A549 (cell line): ENCODE measurements at regions not wholly inside any gene's neighbourhood (a gene's known extent, or its start where the extent isn't known, plus 50 kb on each side); places are given as distances from the start of the nearest gene placed in this dataset.

Experiments
- ATAC-seq, 2 experiments: fragments of 200-7000 bp in 1 of 2; fragments of >200 bp in 1 of 2; cut with Nextera tagmentation in 1 of 2; cut with Tn5 transposase in 1 of 2; 3 replicates each; pipeline versions ENCODE4 v1.8.0 to v1.9.1; 2018 to 2020; ENCODE audit warnings: mild to moderate bottlenecking in 1 of 2, moderate library complexity in 1 of 2
- CTCF ChIA-PET: fragments of 300-600 bp; sonication (Branson Sonifier 250); formaldehyde crosslinking; extraction: SDS; loops from one replicate; lab custom pipeline; 2021; ENCODE audit warnings: antibody characterized with exemption, inconsistent platforms; lab: Yijun Ruan, JAX
- POLR2A ChIA-PET: fragments of 350-600 bp; formaldehyde crosslinking; extraction: SDS; loops from one replicate; lab custom pipeline; 2021; ENCODE audit warnings: antibody characterized with exemption, inconsistent platforms; lab: Yijun Ruan, JAX
- DNase-seq, 2 experiments: peaks; one replicate each; pipeline versions ENCODE4 v3.0.0 to v3.0.0-alpha.2; 2011 to 2016; ENCODE audit warnings: low read depth in 1 of 2, low spot score in 1 of 2
- FAIRE-seq: peaks from 2 replicates; lab custom pipeline; 2011; peaks lifted over from hg19 to GRCh38; lab: Jason Lieb, UNC
- H3K27ac ChIP-seq, 2 experiments: fragments of >200 bp; sonication (Bioruptor Twin); formaldehyde crosslinking; 3 replicates each; pipeline ENCODE4 v1.5.1; 2016 to 2017
- H3K4me1 ChIP-seq: fragments of >200 bp; sonication (Bioruptor Twin); formaldehyde crosslinking; 3 replicates; pipeline ENCODE4 v1.6.1; 2016
- H3K4me2 ChIP-seq: fragments of >200 bp; sonication (Bioruptor Twin); formaldehyde crosslinking; 3 replicates; pipeline ENCODE4 v1.6.1; 2016
- H3K4me3 ChIP-seq: fragments of >200 bp; sonication (Bioruptor Twin); formaldehyde crosslinking; 3 replicates; pipeline ENCODE4 v1.5.1; 2016
- H3K9me3 ChIP-seq: fragments of >200 bp; sonication (Bioruptor Twin); formaldehyde crosslinking; 3 replicates; pipeline ENCODE4 v1.6.1; 2016
- CBX2 ChIP-seq: fragments of 200-600 bp; sonication (generic); IDR thresholded peaks from 2 replicates; pipeline ENCODE4 v1.6.1; 2016; ENCODE audit warnings: low read depth, mild to moderate bottlenecking, borderline replicate concordance
- CHD2 ChIP-seq: fragments of 150-350 bp; IDR thresholded peaks from 2 replicates; pipeline ENCODE4 v1.6.1; 2014; ENCODE audit warnings: low read length; ENCODE audit not compliant: partially characterized antibody
- ELK1 ChIP-seq: fragments of 150-350 bp; IDR thresholded peaks from 2 replicates; pipeline ENCODE4 v1.6.1; 2014; ENCODE audit warnings: low read depth, mild to moderate bottlenecking, low read length
- EP300 ChIP-seq, 2 experiments: fragments of >200 bp; sonication (Bioruptor Twin); formaldehyde crosslinking; IDR thresholded peaks; 2 replicates in 1 of 2; 3 replicates in 1 of 2; pipeline ENCODE4 v1.6.1; 2016 to 2017
- FOSB ChIP-seq: fragments of 250-450 bp; sonication (Bioruptor Pico); IDR thresholded peaks from 2 replicates; pipeline ENCODE4 v1.5.0; 2020; ENCODE audit warnings: mild to moderate bottlenecking, moderate library complexity
- FOSL2 ChIP-seq, 2 experiments: fragments of 450-650 bp in 1 of 2; fragments of >200 bp in 1 of 2; sonication (Bioruptor Twin) in 1 of 2; formaldehyde crosslinking; IDR thresholded peaks; 2 replicates each; pipeline versions ENCODE4 v1.5.0 to v1.6.1; 2016 to 2020; ENCODE audit warnings: mild to moderate bottlenecking in 1 of 2, moderate library complexity in 1 of 2
- HMGXB4 ChIP-seq: fragments of 250-450 bp; sonication (Bioruptor Pico); IDR thresholded peaks from 2 replicates; pipeline ENCODE4 v1.5.0; 2021; ENCODE audit warnings: mild to moderate bottlenecking, moderate library complexity, borderline replicate concordance
- JUN ChIP-seq, 2 experiments: fragments of >200 bp; sonication (Bioruptor Twin); formaldehyde crosslinking; IDR thresholded peaks; 2 replicates in 1 of 2; 3 replicates in 1 of 2; pipeline ENCODE4 v1.6.1; 2016 to 2017
- MAX ChIP-seq: IDR thresholded peaks from 2 replicates; pipeline ENCODE4 v1.6.1; 2012
- MAZ ChIP-seq: fragments of 150-350 bp; IDR thresholded peaks from 2 replicates; pipeline ENCODE4 v1.6.1; 2014; ENCODE audit warnings: antibody characterized with exemption, low read depth, low read length, borderline replicate concordance
- NR3C1 ChIP-seq: fragments of >200 bp; sonication (Bioruptor Twin); formaldehyde crosslinking; IDR thresholded peaks from 3 replicates; pipeline ENCODE4 v1.6.1; 2017
- RAD21 ChIP-seq, 2 experiments: fragments of >200 bp in 1 of 2; sonication (Bioruptor Twin) in 1 of 2; formaldehyde crosslinking in 1 of 2; IDR thresholded peaks in 1 of 2; conservative IDR thresholded peaks in 1 of 2; 2 replicates in 1 of 2; 3 replicates in 1 of 2; pipeline ENCODE4 v1.6.1; 2012 to 2018; ENCODE audit warnings: inconsistent platforms in 1 of 2
- RARB ChIP-seq: fragments of 250-450 bp; sonication (Bioruptor Pico); IDR thresholded peaks from 2 replicates; pipeline ENCODE4 v1.8.0; 2021; ENCODE audit warnings: mild to moderate bottlenecking, moderate library complexity
- RCOR1 ChIP-seq: fragments of 150-350 bp; IDR thresholded peaks from 2 replicates; pipeline ENCODE4 v1.6.1; 2014; ENCODE audit warnings: antibody characterized with exemption, low read length, low read depth
- REST ChIP-seq: fragments of 200-600 bp; sonication (generic); IDR thresholded peaks from 2 replicates; pipeline ENCODE4 v1.6.1; 2016; ENCODE audit warnings: antibody characterized with exemption, mild to moderate bottlenecking, moderate library complexity
- RFX5 ChIP-seq: fragments of 450-650 bp; IDR thresholded peaks from 2 replicates; pipeline ENCODE4 v1.7.1; 2014; ENCODE audit warnings: antibody characterized with exemption, mild to moderate bottlenecking, moderate library complexity
- SMC3 ChIP-seq: fragments of >200 bp; sonication (Bioruptor Twin); formaldehyde crosslinking; IDR thresholded peaks from 3 replicates; pipeline ENCODE4 v1.6.1; 2018; ENCODE audit warnings: inconsistent platforms
- TFCP2L1 ChIP-seq: fragments of 250-450 bp; sonication (Bioruptor Pico); IDR thresholded peaks from 2 replicates; pipeline ENCODE4 v1.5.0; 2021; ENCODE audit warnings: mild to moderate bottlenecking
- TP53 ChIP-seq: fragments of 250-450 bp; sonication (Bioruptor Pico); IDR thresholded peaks from 2 replicates; pipeline ENCODE4 v1.5.0; 2021; ENCODE audit warnings: mild to moderate bottlenecking, moderate library complexity
- ZFP36 ChIP-seq: fragments of 450-650 bp; IDR thresholded peaks from 2 replicates; pipeline ENCODE4 v1.6.1; 2014; ENCODE audit warnings: borderline replicate concordance; ENCODE audit not compliant: partially characterized antibody
- ZNF302 ChIP-seq: fragments of 250-450 bp; sonication (Bioruptor Pico); IDR thresholded peaks from 2 replicates; pipeline ENCODE4 v1.9.0; 2021; ENCODE audit warnings: inconsistent platforms, mild to moderate bottlenecking, moderate library complexity
- WGBS: methylation state at CpG from one replicate; pipeline ENCODE4 v1.1.6; 2017; ENCODE audit errors: missing lambda C conversion rate; 5-methylcytosine and 5-hydroxymethylcytosine counted together

GRCh38 chr13:74300162-74300561 lies 166.0 kb upstream of the KLF12 start:
- no peaks in the 10 kb centered on the region for H3K9me3 ChIP-seq
- POLR2A ChIA-PET = no interaction called here
- no peak overlapping the region for H3K4me3 ChIP-seq
- ATAC-seq = no peak
- TF ChIP-seq RFX5 = no peak
- TF ChIP-seq, all 56 proteins: peak for 0
- DNase-seq = no peak
- no peak for FAIRE-seq
- Histone ChIP-seq H3K4me1 (no peaks in the 10 kb centered on the region), H3K4me2 (no peak overlapping the region), H3K27ac (no peak overlapping the region)
- CTCF ChIA-PET = interaction anchor here (0.6 kb wide), 1 partner anchor 1501 kb away, joined by 3 read pairs; no protein-coding TSS in a partner anchor

GRCh38 chr13:74299721-74300120 lies 165.5 kb upstream of the KLF12 start:
- TF ChIP-seq FOSL2 (IDR thresholded peaks at IDR 0.05) (no peak), FOSL2 (CRISPR knock-in tag; IDR thresholded peaks at IDR 0.05) (no peak), REST (no peak), RARB (CRISPR knock-in tag) (no peak), CBX2 (no peak), RCOR1 (no peak), FOSB (CRISPR knock-in tag) (no peak)
- POLR2A ChIA-PET = no interaction called here
- no peak for ATAC-seq
- no peaks in the 10 kb centered on the region for H3K9me3 ChIP-seq
- no peaks in the 10 kb centered on the region for H3K4me1 ChIP-seq
- CTCF ChIA-PET = interaction anchor here (0.6 kb wide), 1 partner anchor 1502 kb away, joined by 3 read pairs; no protein-coding TSS in a partner anchor
- 82% methylated on average over 2 of the region's 2 CpGs for WGBS
- no peak for DNase-seq
- no peak overlapping the region for H3K4me2 ChIP-seq
- no peak for FAIRE-seq
- H3K4me3 ChIP-seq = no peak overlapping the region
- H3K27ac ChIP-seq = no peak overlapping the region

GRCh38 chr13:74298923-74299322 lies 164.7 kb upstream of the KLF12 start:
- Histone ChIP-seq H3K4me3 (no peak overlapping the region), H3K4me1 (no peaks in the 10 kb centered on the region), H3K9me3 (no peaks in the 10 kb centered on the region), H3K4me2 (no peak overlapping the region), H3K27ac (no peak overlapping the region)
- POLR2A ChIA-PET = no interaction called here
- TF ChIP-seq HMGXB4 (CRISPR knock-in tag) = no peak
- TF ChIP-seq ZFP36 = no peak
- no peak for TF ChIP-seq MAX
- TF ChIP-seq ELK1 = no peak
- TF ChIP-seq RAD21 (conservative IDR thresholded peaks at IDR 0.05 in 1 of 2, IDR thresholded peaks at IDR 0.05 in 1 of 2) = no peak
- TF ChIP-seq RFX5 = no peak
- TF ChIP-seq CHD2 = no peak
- TF ChIP-seq TFCP2L1 (CRISPR knock-in tag) = no peak
- TF ChIP-seq MAZ = no peak
- no peak for TF ChIP-seq NR3C1
- TF ChIP-seq ZNF302 (CRISPR knock-in tag) = no peak
- TF ChIP-seq TP53 (CRISPR knock-in tag) = no peak
- no peak for TF ChIP-seq SMC3
- no peak for TF ChIP-seq RARB (CRISPR knock-in tag)
- TF ChIP-seq CBX2 = no peak
- TF ChIP-seq JUN (IDR thresholded peaks at IDR 0.05) = no peak
- no peak for TF ChIP-seq EP300 (IDR thresholded peaks at IDR 0.05)
- CTCF ChIA-PET = no interaction called here
- DNase-seq (no peak), ATAC-seq (no peak), FAIRE-seq (no peak)
- 83% methylated on average over 4 of the region's 4 CpGs for WGBS
